ENCODE measurements at regions not wholly inside any gene's neighbourhood (a gene's known extent, or its start where the extent isn't known, plus 50 kb on each side); places are given as distances from the start of the nearest gene placed in this dataset.
A peak's percentile ranks its signal among the peaks of the same experiment; 100 is the strongest.

DNA sequence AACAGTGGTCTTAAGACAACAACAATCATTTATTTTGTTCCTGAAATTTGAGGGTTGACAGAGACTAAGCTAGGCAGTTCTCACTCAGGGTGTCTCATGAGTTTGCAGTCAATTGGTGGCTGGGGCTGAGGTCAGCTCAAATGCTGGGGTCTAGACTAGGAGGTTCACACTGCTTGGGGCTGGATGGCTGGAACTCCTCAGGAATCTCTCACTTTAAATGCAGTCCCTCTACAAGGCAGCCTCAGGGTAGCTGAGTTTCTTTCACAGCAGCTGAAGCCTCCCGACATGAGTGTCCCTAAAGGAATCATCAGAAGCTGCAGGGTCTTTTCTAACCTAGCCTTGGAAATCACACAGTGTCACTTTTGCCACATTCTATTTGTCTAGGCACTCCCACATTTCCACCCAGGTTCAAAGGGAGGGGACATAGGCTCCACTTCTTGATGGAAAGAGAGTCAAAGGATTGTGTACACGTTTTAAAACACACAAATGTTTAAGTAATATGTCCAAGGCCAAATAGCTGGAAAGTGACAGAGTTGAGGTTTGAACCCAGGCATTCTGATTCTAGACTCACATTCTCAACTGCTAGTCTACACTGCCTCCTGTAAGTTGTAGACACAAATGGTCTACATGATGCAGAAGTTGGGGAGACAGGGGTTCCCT is 133.8 kb downstream of the ZFP36L2 start:
- TF ChIP-seq, protein P1, sequence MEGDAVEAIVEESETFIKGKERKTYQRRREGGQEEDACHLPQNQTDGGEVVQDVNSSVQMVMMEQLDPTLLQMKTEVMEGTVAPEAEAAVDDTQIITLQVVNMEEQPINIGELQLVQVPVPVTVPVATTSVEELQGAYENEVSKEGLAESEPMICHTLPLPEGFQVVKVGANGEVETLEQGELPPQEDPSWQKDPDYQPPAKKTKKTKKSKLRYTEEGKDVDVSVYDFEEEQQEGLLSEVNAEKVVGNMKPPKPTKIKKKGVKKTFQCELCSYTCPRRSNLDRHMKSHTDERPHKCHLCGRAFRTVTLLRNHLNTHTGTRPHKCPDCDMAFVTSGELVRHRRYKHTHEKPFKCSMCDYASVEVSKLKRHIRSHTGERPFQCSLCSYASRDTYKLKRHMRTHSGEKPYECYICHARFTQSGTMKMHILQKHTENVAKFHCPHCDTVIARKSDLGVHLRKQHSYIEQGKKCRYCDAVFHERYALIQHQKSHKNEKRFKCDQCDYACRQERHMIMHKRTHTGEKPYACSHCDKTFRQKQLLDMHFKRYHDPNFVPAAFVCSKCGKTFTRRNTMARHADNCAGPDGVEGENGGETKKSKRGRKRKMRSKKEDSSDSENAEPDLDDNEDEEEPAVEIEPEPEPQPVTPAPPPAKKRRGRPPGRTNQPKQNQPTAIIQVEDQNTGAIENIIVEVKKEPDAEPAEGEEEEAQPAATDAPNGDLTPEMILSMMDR (conservative IDR thresholded peaks at IDR 0.05; ENCODE audit: low read depth), result no peak
- no peak for DNase-seq (ENCODE audit: low spot score)
- ChIA-PET POLR2A (ENCODE audit: low non-redundant PET) (no interaction called here), CTCF (no interaction called here)
- no peak overlapping the region for H3K27ac ChIP-seq

DNA sequence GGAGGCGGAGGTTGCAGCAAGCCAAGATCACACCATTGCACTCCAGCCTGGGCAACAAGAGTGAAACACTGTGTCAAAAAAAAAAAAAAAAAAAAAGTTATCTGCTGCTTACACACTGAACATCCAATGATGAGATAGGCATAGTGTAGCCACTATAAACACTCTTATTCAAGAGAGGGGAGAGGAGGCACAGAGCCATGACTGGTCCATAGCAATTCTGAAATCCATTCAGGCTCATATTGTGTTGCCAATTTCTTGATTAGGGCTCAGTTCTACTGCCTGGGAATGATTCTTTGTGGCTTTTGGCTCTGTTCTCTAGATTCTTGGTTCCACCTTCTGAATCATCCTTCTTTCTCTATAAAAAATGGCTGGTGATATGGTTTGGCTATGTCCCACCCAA is 136.1 kb downstream of the ZFP36L2 start:
- H3K27ac ChIP-seq, result no peak overlapping the region
- ChIA-PET CTCF (no interaction called here), POLR2A (ENCODE audit: low non-redundant PET) (no interaction called here)
- TF ChIP-seq, protein P1 (conservative IDR thresholded peaks at IDR 0.05; ENCODE audit: low read depth), result no peak
- no peak for DNase-seq (ENCODE audit: low spot score)

DNA sequence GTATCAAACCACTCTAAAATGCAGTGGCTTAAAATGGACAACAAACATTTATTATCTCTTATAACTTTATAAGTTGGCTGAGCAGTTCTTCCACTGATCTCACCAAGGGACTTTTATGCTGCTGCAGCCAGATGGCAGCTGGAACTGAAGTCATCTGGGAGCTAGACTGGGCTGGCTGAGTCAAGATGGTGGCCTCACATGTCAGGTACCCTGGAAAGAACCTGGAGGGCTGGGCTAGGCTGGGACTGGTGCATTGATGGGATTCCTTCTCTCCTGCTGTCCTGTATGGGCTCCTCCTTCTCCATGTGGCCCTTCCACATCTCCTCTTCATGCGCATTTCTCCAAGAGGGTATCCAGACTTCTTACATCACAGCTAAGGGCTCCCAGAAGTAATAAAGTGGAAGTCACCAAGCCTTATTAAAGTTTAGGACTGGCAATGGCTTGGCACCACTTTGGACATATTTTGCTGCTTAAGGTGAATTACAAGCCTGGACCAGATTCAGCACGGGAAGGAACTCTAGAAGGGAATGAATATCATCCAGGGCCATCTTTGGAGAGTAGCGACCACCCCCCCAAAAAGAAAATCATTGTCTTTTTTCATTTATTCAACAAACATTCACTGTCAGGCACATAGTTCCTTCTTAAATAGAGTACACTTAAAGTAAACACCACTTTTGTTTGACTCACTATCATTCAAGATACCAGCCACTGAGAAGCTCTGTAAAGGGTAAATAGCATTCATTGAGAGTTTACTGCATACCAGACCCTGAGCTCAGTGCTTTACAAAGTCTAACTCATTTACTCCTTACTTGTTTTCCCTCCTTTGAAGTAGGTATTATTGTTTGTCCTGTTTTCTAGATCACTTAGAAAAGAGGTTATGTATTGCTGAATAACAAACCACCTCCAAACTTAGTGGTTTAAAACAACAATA is 138.0 kb downstream of the ZFP36L2 start:
- TF ChIP-seq, protein P1 (conservative IDR thresholded peaks at IDR 0.05; ENCODE audit: low read depth), result no peak
- no peak for DNase-seq (ENCODE audit: low spot score)
- ChIA-PET CTCF (interaction anchor here (0.6 kb wide), 1 partner anchor 203 kb away, joined by 3 read pairs; no protein-coding TSS in a partner anchor), POLR2A (ENCODE audit: low non-redundant PET) (no interaction called here)
- peak overlapping the region; percentile 100 for H3K27ac ChIP-seq

DNA sequence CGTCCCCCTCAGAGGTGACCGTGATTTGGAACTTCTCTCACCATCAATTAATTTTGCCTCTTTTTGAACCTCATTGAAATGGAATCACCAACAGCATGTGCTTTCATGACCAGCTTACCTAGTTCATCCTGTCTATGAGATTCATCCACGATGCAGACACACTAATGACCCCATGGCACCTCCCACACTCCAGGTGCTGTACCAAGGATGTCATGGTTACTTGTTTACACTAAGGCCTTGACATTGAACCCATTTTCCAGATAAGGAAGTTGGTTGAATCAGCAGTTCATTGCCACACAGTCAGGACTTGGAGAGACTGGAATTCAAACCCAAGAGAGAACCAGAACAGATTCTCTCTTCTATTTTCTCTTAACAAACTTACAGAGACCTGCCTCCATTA is 139.0 kb downstream of the ZFP36L2 start:
- ChIA-PET CTCF (no interaction called here), POLR2A (ENCODE audit: low non-redundant PET) (no interaction called here)
- TF ChIP-seq, protein P1 (conservative IDR thresholded peaks at IDR 0.05; ENCODE audit: low read depth), result no peak
- peak overlapping the region; percentile 100 for H3K27ac ChIP-seq
- DNase-seq (ENCODE audit: low spot score), result no peak

DNA sequence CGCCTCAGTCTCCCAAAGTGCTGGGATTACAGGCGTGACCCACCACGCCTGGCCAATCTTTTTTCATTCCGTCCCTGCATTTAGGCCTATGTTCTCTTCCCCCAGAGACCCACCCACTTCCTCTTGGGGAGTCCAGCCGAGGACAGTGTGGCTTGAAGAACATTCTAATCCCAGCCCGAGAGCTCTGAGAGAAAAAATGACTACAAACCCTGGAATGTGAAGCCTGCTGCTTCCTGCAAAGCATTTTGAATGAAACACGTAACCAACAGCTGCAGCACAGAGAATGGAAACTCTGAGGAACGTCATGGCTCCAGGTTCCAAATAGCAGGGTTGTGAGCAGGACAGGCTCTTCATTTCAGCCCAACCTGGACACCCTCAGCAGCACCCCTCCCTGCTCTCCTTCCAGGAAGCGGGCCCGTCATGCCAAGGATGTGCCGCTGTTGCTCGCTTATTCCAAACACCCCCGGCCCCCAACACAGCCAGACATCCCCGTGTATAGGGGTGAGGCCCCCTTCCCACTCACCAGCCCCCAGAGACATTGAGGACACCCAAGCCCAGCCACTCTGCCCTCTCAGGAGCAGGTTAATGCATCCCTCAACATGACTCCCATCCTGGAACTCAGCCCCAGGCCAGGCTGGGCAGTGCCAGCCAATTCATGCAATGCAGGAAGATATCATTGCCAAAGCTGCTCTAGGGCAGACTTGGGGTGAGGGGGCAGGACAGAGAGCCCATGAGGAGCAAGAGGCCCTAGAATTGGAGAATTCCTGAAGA is 139.8 kb downstream of the ZFP36L2 start:
- TF ChIP-seq, protein P1 (conservative IDR thresholded peaks at IDR 0.05; ENCODE audit: low read depth), result no peak
- DNase-seq (ENCODE audit: low spot score), result peak; percentile 92
- ChIA-PET POLR2A (ENCODE audit: low non-redundant PET) (interaction anchor here (1.5 kb wide), 1 partner anchor 135 kb away, joined by 7 read pairs; no protein-coding TSS in a partner anchor), CTCF (interaction anchor here (0.5 to 0.9 kb wide), 3 partner anchors 134 to 201 kb away, joined by 3 to 4 read pairs (median 3); no protein-coding TSS in a partner anchor)
- H3K27ac ChIP-seq, result peak overlapping the region; percentile 100

DNA sequence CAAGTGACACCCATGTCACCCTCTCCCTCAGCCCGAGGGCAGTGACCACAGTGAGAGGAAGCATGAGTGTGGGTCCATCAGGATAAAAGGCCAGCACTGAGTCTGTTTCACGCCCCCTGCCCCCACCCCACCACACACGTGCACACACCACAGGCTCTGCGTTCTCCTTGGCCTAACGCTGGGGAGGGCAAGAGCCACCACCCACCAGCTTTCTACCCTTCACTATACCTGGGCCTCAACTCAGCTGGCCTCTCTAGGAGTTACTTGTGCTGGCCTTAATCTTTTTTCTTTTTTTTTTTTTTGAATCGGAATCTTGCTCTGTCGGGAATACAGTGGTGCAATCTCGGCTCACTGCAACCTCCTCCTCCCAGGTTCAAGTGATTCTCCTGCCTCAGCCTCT is 140.5 kb downstream of the ZFP36L2 start:
- H3K27ac ChIP-seq, result peak overlapping the region; percentile 100
- DNase-seq (ENCODE audit: low spot score), result no peak
- POLR2A ChIA-PET (ENCODE audit: low non-redundant PET), result interaction anchor here (0.6 to 1.5 kb wide), 2 partner anchors 69 to 136 kb away, joined by 3 to 7 read pairs; no protein-coding TSS in a partner anchor
- TF ChIP-seq, protein P1 (conservative IDR thresholded peaks at IDR 0.05; ENCODE audit: low read depth), result no peak
- CTCF ChIA-PET, result interaction anchor here (0.9 kb wide), 1 partner anchor 143 kb away, joined by 3 read pairs; no protein-coding TSS in a partner anchor

Data from RWPE1 (cell line).